Gastroesophageal sphincter (tissue), 4 donors: ENCODE measurements at regions not wholly inside any gene's neighbourhood (a gene's known extent, or its start where the extent isn't known, plus 50 kb on each side); places are given as distances from the start of the nearest gene placed in this dataset.

Source experiments
- ATAC-seq: fragments of 150-250 bp; one replicate; pipeline ENCODE4 v1.9.1; 2016; ENCODE audit warnings: mild to moderate bottlenecking, moderate library complexity
- H3K27ac ChIP-seq, 4 donors: fragments of 200-600 bp; sonication (generic) in 3 of 4; 1 replicate in 3 of 4; 2 replicates in 1 of 4; pipeline ENCODE4 v1.5.1; 2016 to 2019
- H3K27me3 ChIP-seq: fragments of 200-600 bp; sonication (generic); one replicate; pipeline ENCODE4 v1.5.1; 2019
- H3K36me3 ChIP-seq, 2 donors: fragments of 200-600 bp; sonication (generic); one replicate each; pipeline ENCODE4 v1.5.1; 2019; ENCODE audit warnings: control low read depth in 1 of 2
- H3K4me1 ChIP-seq, 3 donors: fragments of 200-600 bp; sonication (generic); 1 replicate in 2 of 3; 2 replicates in 1 of 3; pipeline ENCODE4 v1.5.1; 2016 to 2019; ENCODE audit warnings: control low read depth in 2 of 3
- H3K4me3 ChIP-seq, 2 donors: fragments of 200-600 bp; sonication (generic); one replicate each; pipeline ENCODE4 v1.5.1; 2019; ENCODE audit warnings: mild to moderate bottlenecking in 1 of 2, moderate library complexity in 1 of 2
- H3K9me3 ChIP-seq, 3 donors: fragments of 200-600 bp; sonication (generic); one replicate each; pipeline ENCODE4 v1.5.1; 2017 to 2019; ENCODE audit warnings: control low read depth in 2 of 3
- CTCF ChIP-seq, 4 experiments: fragments of 200-600 bp in 2 of 4; fragments of 450-650 bp in 2 of 4; sonication (generic) in 1 of 4; IDR thresholded peaks; one replicate each; pipeline ENCODE4 v1.5.1; 2017 to 2019; ENCODE audit warnings: antibody characterized with exemption in 4 of 4, mild to moderate bottlenecking in 2 of 4, moderate library complexity in 2 of 4
- EP300 ChIP-seq: sonication (generic); formaldehyde crosslinking; IDR thresholded peaks from one replicate; pipeline ENCODE4 v1.6.1; 2017; ENCODE audit warnings: antibody characterized with exemption, mild to moderate bottlenecking
- POLR2A ChIP-seq, 2 donors: fragments of 450-650 bp; IDR thresholded peaks; one replicate each; pipeline ENCODE4 v1.6.1; 2017; ENCODE audit warnings: antibody characterized with exemption in 2 of 2, mild to moderate bottlenecking in 2 of 2, moderate library complexity in 1 of 2
- POLR2AphosphoS5 ChIP-seq: sonication (generic); formaldehyde crosslinking; IDR thresholded peaks from one replicate; pipeline ENCODE4 v1.6.1; 2017; ENCODE audit warnings: antibody characterized with exemption
- WGBS, 2 donors: methylation state at CpG; one replicate each; pipeline ENCODE4 v1.1.5; 2018; ENCODE audit warnings: low coverage in 1 of 2; 5-methylcytosine and 5-hydroxymethylcytosine counted together

- no peaks in the 10 kb centered on the region for H3K27me3 ChIP-seq
- TF ChIP-seq POLR2AphosphoS5 (no peak), EP300 (no peak), POLR2A (IDR thresholded peaks at IDR 0.05) (no peak), CTCF (IDR thresholded peaks at IDR 0.05) (no peak)
- no peak overlapping the region for H3K4me3 ChIP-seq
- no peaks in the 10 kb centered on the region for H3K9me3 ChIP-seq
- H3K27ac ChIP-seq: no peak overlapping the region
- no peaks in the 10 kb centered on the region for H3K36me3 ChIP-seq
- 17 to 21% methylated on average over 1 of the region's 1 CpG for WGBS, 2 donors
- no peak for ATAC-seq
- H3K4me1 ChIP-seq: no peaks in the 10 kb centered on the region
Observed at GRCh38 chr18:66972681-66973080, 368.8 kb upstream of the CDH19 start.

GRCh38 chr18:66971960-66972359 lies 368.1 kb upstream of the CDH19 start:
- no peak overlapping the region for H3K27ac ChIP-seq
- ATAC-seq: no peak
- no peak for TF ChIP-seq CTCF (IDR thresholded peaks at IDR 0.05)
- no peak for TF ChIP-seq POLR2AphosphoS5
- no peak for TF ChIP-seq POLR2A (IDR thresholded peaks at IDR 0.05)
- TF ChIP-seq EP300: no peak
- no peaks in the 10 kb centered on the region for H3K4me1 ChIP-seq
- no peak overlapping the region for H3K4me3 ChIP-seq
- no peaks in the 10 kb centered on the region for H3K27me3 ChIP-seq
- H3K36me3 ChIP-seq: no peaks in the 10 kb centered on the region
- H3K9me3 ChIP-seq: no peaks in the 10 kb centered on the region
- 13 to 14% methylated on average over 3 of the region's 3 CpGs for WGBS, 2 donors

- no peak for TF ChIP-seq EP300
- TF ChIP-seq POLR2AphosphoS5: no peak
- no peak for TF ChIP-seq CTCF (IDR thresholded peaks at IDR 0.05)
- TF ChIP-seq POLR2A (IDR thresholded peaks at IDR 0.05): no peak
- no peaks in the 10 kb centered on the region for H3K27me3 ChIP-seq
- no peak overlapping the region for H3K4me3 ChIP-seq
- H3K9me3 ChIP-seq: no peaks in the 10 kb centered on the region
- ATAC-seq: no peak
- H3K27ac ChIP-seq: no peak overlapping the region
- no peaks in the 10 kb centered on the region for H3K36me3 ChIP-seq
- 87 to 89% methylated on average over 7 of the region's 7 CpGs for WGBS, 2 donors
- H3K4me1 ChIP-seq: no peaks in the 10 kb centered on the region
Observed at GRCh38 chr18:66966171-66966570, 362.3 kb upstream of the CDH19 start.

GRCh38 chr18:66958309-66958708 lies 354.4 kb upstream of the CDH19 start:
- Histone ChIP-seq H3K36me3 (no peaks in the 10 kb centered on the region), H3K4me1 (no peaks in the 10 kb centered on the region), H3K27me3 (no peaks in the 10 kb centered on the region), H3K4me3 (no peak overlapping the region), H3K27ac (no peak overlapping the region), H3K9me3 (no peaks in the 10 kb centered on the region)
- TF ChIP-seq POLR2A (IDR thresholded peaks at IDR 0.05): no peak
- no peak for TF ChIP-seq EP300
- TF ChIP-seq CTCF (IDR thresholded peaks at IDR 0.05): no peak
- TF ChIP-seq POLR2AphosphoS5: no peak
- no peak for ATAC-seq
- 65 to 73% methylated on average over 2 of the region's 2 CpGs for WGBS, 2 donors

- TF ChIP-seq POLR2AphosphoS5: no peak
- no peak for TF ChIP-seq EP300
- no peak for TF ChIP-seq POLR2A (IDR thresholded peaks at IDR 0.05)
- TF ChIP-seq CTCF (IDR thresholded peaks at IDR 0.05): no peak
- Histone ChIP-seq H3K4me1 (no peaks in the 10 kb centered on the region), H3K9me3 (peaks cover 0 to 4% (median 0%) of the 10 kb centered on the region in 3 donors), H3K27me3 (no peaks in the 10 kb centered on the region), H3K27ac (no peak overlapping the region), H3K4me3 (no peak overlapping the region), H3K36me3 (no peaks in the 10 kb centered on the region)
- ATAC-seq: no peak
- 40 to 47% methylated on average over 1 of the region's 1 CpG for WGBS, 2 donors
Observed at GRCh38 chr18:66951750-66952149, 347.9 kb upstream of the CDH19 start.
